Glutamatergic neuron (in vitro differentiated cells): ENCODE measurements at regions not wholly inside any gene's neighbourhood (a gene's known extent, or its start where the extent isn't known, plus 50 kb on each side); places are given as distances from the start of the nearest gene placed in this dataset.
"Not testable (repeated sequence)": the region's sequence is repeated elsewhere in the genome, so short reads cannot be mapped to it uniquely, and the experiment has no call there.

Source experiments
- DNase-seq: peaks from one replicate; pipeline ENCODE4 v3.0.0; 2022
- H3K27ac Mint-ChIP-seq: one replicate; pipeline ENCODE4 v1.8.0; 2020; ENCODE audit warnings: mild to moderate bottlenecking, mixed read lengths, inconsistent platforms; ENCODE audit not compliant: unreplicated experiment
- H3K27me3 Mint-ChIP-seq: one replicate; pipeline ENCODE4 v1.8.0; 2020; ENCODE audit warnings: mild to moderate bottlenecking, moderate library complexity, mixed read lengths, inconsistent platforms; ENCODE audit not compliant: unreplicated experiment
- H3K36me3 Mint-ChIP-seq: one replicate; pipeline ENCODE4 v1.8.0; 2020; ENCODE audit warnings: mild to moderate bottlenecking, mixed read lengths, inconsistent platforms; ENCODE audit not compliant: unreplicated experiment
- H3K4me1 Mint-ChIP-seq: one replicate; pipeline ENCODE4 v1.8.0; 2020; ENCODE audit warnings: mild to moderate bottlenecking, low read depth, mixed read lengths, inconsistent platforms; ENCODE audit not compliant: unreplicated experiment
- H3K4me3 Mint-ChIP-seq: one replicate; pipeline ENCODE4 v1.8.0; 2020; ENCODE audit warnings: mild to moderate bottlenecking, mixed read lengths, inconsistent platforms; ENCODE audit not compliant: unreplicated experiment
- H3K9me3 Mint-ChIP-seq: one replicate; pipeline ENCODE4 v1.8.0; 2020; ENCODE audit warnings: mild to moderate bottlenecking, moderate library complexity, mixed read lengths, inconsistent platforms; ENCODE audit not compliant: unreplicated experiment
- TF ChIP-seq, protein P1 (sequence below): fragments of 200-600 bp; sonication (generic); IDR thresholded peaks from one replicate; pipeline ENCODE4 v1.5.0; 2021; ENCODE audit not compliant: partially characterized antibody, unreplicated experiment

DNA sequence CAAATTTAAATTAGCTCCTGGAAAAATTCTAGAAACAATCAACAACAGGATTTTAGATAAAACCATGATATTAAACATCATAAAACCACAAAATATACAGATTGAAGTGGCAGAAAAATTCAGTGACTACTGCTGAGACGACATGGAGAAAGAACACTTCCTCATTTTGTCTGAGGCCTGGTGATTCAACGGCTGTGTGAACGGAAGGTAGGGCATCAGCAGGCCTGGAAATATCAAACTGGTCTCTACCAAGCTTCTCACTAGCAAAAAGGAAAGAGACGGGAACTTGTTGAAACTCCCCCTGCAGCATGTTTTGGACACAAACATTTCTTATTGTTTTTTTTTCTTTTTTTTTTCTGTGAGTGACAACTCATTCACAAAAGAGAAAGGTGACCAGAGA is 58.0 kb upstream of the AHI1 start:
- TF ChIP-seq, protein P1, sequence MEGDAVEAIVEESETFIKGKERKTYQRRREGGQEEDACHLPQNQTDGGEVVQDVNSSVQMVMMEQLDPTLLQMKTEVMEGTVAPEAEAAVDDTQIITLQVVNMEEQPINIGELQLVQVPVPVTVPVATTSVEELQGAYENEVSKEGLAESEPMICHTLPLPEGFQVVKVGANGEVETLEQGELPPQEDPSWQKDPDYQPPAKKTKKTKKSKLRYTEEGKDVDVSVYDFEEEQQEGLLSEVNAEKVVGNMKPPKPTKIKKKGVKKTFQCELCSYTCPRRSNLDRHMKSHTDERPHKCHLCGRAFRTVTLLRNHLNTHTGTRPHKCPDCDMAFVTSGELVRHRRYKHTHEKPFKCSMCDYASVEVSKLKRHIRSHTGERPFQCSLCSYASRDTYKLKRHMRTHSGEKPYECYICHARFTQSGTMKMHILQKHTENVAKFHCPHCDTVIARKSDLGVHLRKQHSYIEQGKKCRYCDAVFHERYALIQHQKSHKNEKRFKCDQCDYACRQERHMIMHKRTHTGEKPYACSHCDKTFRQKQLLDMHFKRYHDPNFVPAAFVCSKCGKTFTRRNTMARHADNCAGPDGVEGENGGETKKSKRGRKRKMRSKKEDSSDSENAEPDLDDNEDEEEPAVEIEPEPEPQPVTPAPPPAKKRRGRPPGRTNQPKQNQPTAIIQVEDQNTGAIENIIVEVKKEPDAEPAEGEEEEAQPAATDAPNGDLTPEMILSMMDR = no peak
- Mint-ChIP-seq H3K4me1 (no peaks in the 10 kb centered on the region), H3K27me3 (no peaks in the 10 kb centered on the region), H3K4me3 (no peak overlapping the region), H3K27ac (no peak overlapping the region), H3K9me3 (no peaks in the 10 kb centered on the region), H3K36me3 (no peaks in the 10 kb centered on the region)
- DNase-seq = no peak

DNA sequence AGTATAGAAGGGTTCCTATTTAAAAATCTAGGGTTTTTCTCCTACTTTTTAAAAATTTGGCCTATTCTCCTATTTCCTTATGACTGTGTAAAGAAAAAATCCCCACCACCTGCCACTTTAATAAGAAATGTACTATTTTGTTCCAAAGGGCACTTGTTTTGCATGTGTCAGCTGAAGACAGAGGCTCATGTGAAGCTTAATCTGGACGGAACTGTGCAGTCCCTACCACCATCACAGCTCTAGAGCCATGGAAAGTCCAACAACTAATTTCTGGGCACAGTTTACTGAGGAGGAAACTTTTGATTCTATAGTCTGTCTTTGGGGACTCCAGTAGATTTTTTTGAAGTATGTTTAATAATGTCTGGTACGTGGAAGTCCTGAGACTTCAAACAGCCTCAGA is 60.0 kb upstream of the AHI1 start:
- no peaks in the 10 kb centered on the region for H3K27me3 Mint-ChIP-seq
- no peaks in the 10 kb centered on the region for H3K9me3 Mint-ChIP-seq
- no peaks in the 10 kb centered on the region for H3K36me3 Mint-ChIP-seq
- TF ChIP-seq, protein P1 = no peak
- no peak overlapping the region for H3K4me3 Mint-ChIP-seq
- H3K4me1 Mint-ChIP-seq = no peaks in the 10 kb centered on the region
- no peak for DNase-seq
- no peak overlapping the region for H3K27ac Mint-ChIP-seq

DNA sequence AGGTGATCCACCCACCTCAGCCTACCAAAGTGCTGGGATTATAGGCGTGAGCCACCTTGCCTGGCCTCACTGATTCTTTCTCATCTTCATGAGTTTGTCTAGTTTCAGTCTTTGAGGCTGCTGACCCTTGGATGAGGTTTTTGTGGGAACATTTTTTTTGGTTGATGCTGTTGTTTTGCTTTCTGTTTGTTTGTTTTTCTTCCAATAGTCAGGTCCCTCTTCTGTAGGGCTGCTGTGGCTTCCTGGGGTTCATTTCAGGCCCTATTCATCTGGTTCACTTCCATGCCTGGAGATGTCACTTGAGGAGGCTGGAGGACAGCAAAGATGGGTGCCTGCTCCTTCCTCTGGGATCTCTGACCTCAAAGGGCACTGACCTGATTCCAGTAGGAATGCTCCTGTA is 68.1 kb upstream of the AHI1 start:
- H3K36me3 Mint-ChIP-seq, H3K27me3 Mint-ChIP-seq, H3K4me1 Mint-ChIP-seq, H3K9me3 Mint-ChIP-seq, H3K4me3 Mint-ChIP-seq, H3K27ac Mint-ChIP-seq, DNase-seq: not testable (repeated sequence)

DNA sequence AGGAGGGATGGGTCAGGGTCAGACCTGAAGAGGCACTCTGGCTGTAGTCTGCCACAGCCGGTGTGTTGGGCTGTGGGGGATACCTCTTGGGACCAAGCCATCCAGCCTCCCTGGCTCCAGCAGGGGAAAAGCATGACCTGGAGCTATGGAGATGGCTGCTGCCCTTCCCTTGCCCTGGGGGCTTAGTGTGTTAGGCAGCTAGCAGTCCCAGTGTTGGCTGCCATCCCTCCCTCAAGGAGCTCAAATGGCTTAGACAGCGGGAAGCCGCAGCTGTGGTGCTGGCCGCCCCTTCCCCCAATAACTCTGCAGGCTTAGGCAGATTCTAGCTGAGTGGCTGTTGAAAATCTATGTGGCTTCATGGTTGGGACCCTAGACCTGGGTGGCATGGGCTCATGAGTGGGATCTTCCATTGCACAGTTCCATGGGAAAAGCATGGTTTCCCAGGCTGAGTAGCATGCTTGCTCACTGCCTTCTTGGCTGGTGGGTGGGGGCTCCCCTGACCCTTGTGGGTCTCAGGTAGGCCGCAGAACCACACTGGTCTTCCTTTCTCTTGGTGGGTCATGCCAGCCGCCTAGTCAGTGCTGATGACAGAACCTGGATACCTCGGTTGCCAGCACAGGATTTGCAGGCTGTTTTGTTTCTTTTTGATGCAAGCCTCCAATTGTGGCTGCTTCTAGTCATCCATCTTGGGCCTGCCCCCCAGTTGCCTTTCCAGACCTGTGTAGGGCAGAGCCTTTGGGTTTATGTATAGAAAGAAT is 69.0 kb upstream of the AHI1 start:
- Mint-ChIP-seq H3K9me3 (no peaks in the 10 kb centered on the region), H3K27me3 (no peaks in the 10 kb centered on the region), H3K4me1 (no peaks in the 10 kb centered on the region), H3K36me3 (no peaks in the 10 kb centered on the region), H3K4me3 (no peak overlapping the region), H3K27ac (no peak overlapping the region)
- no peak for DNase-seq
- TF ChIP-seq, protein P1 = no peak

DNA sequence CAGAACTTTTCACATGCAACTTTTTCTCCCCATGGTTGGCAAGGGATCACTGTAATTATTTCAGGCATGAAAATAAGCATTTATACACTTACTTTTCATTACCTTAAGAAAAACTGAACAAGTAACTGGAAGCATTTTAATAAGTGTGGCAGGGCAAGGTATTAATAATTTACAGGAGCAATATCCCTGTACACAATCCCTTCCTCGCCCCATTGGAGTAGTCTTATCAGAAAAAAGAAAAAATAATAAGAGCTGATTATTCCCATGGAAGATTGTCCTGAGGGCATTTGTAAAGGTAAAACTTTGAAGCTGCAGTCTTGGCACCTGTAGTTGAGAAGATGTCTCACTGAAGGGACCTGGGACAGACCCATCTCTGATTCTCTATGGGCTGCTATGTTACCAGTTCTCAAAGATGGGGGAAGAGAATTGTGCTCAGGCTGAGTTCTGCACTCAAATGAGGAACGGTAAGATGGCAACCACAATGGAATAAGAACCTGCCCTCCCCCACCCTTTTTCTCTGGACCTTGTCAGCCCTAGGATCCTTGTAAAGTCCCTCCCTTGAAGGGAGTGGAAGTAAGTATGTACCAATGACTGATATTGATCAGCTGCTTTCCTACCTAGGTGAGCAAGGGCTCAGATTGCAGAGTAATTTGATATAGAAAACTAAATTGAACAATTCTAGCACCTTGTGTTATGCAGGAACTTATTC is 70.0 kb upstream of the AHI1 start:
- H3K9me3 Mint-ChIP-seq = no peaks in the 10 kb centered on the region
- no peak for DNase-seq
- no peak overlapping the region for H3K27ac Mint-ChIP-seq
- TF ChIP-seq, protein P1 = no peak
- no peaks in the 10 kb centered on the region for H3K27me3 Mint-ChIP-seq
- no peaks in the 10 kb centered on the region for H3K36me3 Mint-ChIP-seq
- H3K4me1 Mint-ChIP-seq = no peaks in the 10 kb centered on the region
- no peak overlapping the region for H3K4me3 Mint-ChIP-seq
